Caco-2 (cell line): ENCODE measurements at regions not wholly inside any gene's neighbourhood (a gene's known extent, or its start where the extent isn't known, plus 50 kb on each side); places are given as distances from the start of the nearest gene placed in this dataset.

Experiments
- BruUV-seq: library from RNA; stranded (reverse); fragments of 400-500 nt; replicated peaks from 2 replicates; lab custom pipeline; 2021; lab: Mats Ljungman, UMichigan
- CTCF ChIA-PET: fragments of 300-600 bp; sonication (Branson Sonifier 250); formaldehyde crosslinking; loops from one replicate; lab custom pipeline; 2022; ENCODE audit warnings: antibody characterized with exemption; lab: Charles Lee
- POLR2A ChIA-PET: fragments of 300-600 bp; sonication (Branson Sonifier 250); formaldehyde crosslinking; loops from one replicate; lab custom pipeline; 2022; ENCODE audit warnings: antibody characterized with exemption; lab: Charles Lee
- DNase-seq, 2 experiments: peaks; one replicate each; pipeline versions ENCODE4 v3.0.0 to v3.0.0-alpha.2; 2020 to 2022
- H3K27me3 ChIP-seq: replicated peaks from 2 replicates; pipeline ENCODE4 v1.6.0; 2011; ENCODE audit warnings: low read length; ENCODE audit not compliant: control insufficient read depth, insufficient read depth
- H3K36me3 ChIP-seq: 2 replicates; pipeline ENCODE4 v1.5.1; 2011; ENCODE audit warnings: low read length; ENCODE audit not compliant: control insufficient read depth, insufficient read depth
- H3K4me1 ChIP-seq: fragments of 250-450 bp; sonication (Bioruptor Pico); 2 replicates; pipeline ENCODE4 v1.5.1; 2020; ENCODE audit warnings: mild to moderate bottlenecking
- H3K4me3 ChIP-seq: 2 replicates; pipeline ENCODE4 v1.5.1; 2011; ENCODE audit warnings: low read depth, mild to moderate bottlenecking, control low read depth, low read length
- H3K9me3 ChIP-seq: fragments of 250-450 bp; sonication (Bioruptor Pico); 2 replicates; pipeline ENCODE4 v1.5.1; 2020; ENCODE audit warnings: mild to moderate bottlenecking, moderate library complexity
- H3K27ac Mint-ChIP-seq: one replicate; pipeline ENCODE4 v1.8.0; 2022; ENCODE audit warnings: mixed read lengths; ENCODE audit not compliant: unreplicated experiment
- H3K27me3 Mint-ChIP-seq: one replicate; pipeline ENCODE4 v1.8.0; 2022; ENCODE audit warnings: mixed read lengths; ENCODE audit not compliant: insufficient read depth, unreplicated experiment
- H3K36me3 Mint-ChIP-seq: one replicate; pipeline ENCODE4 v1.8.0; 2022; ENCODE audit warnings: mild to moderate bottlenecking, mixed read lengths; ENCODE audit not compliant: insufficient read depth, unreplicated experiment
- H3K4me1 Mint-ChIP-seq: one replicate; pipeline ENCODE4 v1.8.0; 2022; ENCODE audit warnings: low read depth, mixed read lengths; ENCODE audit not compliant: unreplicated experiment
- H3K4me3 Mint-ChIP-seq: one replicate; pipeline ENCODE4 v1.8.0; 2022; ENCODE audit warnings: mild to moderate bottlenecking, moderate library complexity, mixed read lengths; ENCODE audit not compliant: unreplicated experiment
- H3K9me3 Mint-ChIP-seq: one replicate; pipeline ENCODE4 v1.8.0; 2022; ENCODE audit warnings: mixed read lengths; ENCODE audit not compliant: unreplicated experiment
- intact Hi-C: fragments of 100-400 bp; cut with micrococcal nuclease; formaldehyde crosslinking; loops from one replicate; pipeline ENCODE4 v1.10.0; 2022; ENCODE audit not compliant: unreplicated experiment
- TF ChIP-seq, protein P1 (sequence below), 2 experiments: fragments of 200-600 bp in 1 of 2; IDR thresholded peaks; 1 replicate in 1 of 2; 2 replicates in 1 of 2; pipeline versions ENCODE4 v1.5.1 to v1.8.0; 2011 to 2022; ENCODE audit warnings: antibody characterized with exemption in 1 of 2, control low read depth in 1 of 2, inconsistent platforms in 1 of 2, low read depth in 1 of 2, low read length in 1 of 2, mild to moderate bottlenecking in 1 of 2, moderate library complexity in 1 of 2; ENCODE audit not compliant: insufficient read depth in 1 of 2, severe bottlenecking in 1 of 2, unreplicated experiment in 1 of 2

DNA sequence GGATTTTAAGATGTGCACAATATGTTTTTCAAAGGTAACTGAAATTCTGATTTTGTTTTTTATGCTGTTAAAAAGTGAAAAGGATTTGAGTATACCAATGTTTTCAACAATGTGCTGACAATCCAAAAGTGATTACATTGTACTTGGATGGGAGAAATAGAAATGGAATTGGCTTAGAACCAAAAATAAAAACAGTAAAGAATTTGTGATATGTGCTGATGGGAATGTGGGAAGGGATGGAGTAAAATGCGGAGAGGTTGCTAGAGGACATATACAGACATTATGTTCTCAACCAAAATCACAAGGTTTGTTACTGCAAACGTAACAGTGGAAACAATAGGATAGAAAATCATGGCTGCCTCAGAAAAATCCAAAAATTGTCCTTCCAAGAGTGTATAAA, 279.3 kb upstream of the TENM4 start:
- Histone ChIP-seq H3K4me3 (no peak overlapping the region), H3K4me1 (no peaks in the 10 kb centered on the region), H3K9me3 (no peaks in the 10 kb centered on the region), H3K36me3 (no peaks in the 10 kb centered on the region), H3K27me3 (no peaks in the 10 kb centered on the region)
- Mint-ChIP-seq H3K36me3 (no peaks in the 10 kb centered on the region), H3K27ac (no peak overlapping the region), H3K4me3 (no peak overlapping the region), H3K27me3 (peaks cover 9% of the 10 kb centered on the region), H3K9me3 (peaks cover 7% of the 10 kb centered on the region), H3K4me1 (no peaks in the 10 kb centered on the region)
- CTCF ChIA-PET, result no interaction called here
- no TSS peak for BruUV-seq
- intact Hi-C loops, result no loop called here
- POLR2A ChIA-PET, result no interaction called here
- no peak for DNase-seq
- TF ChIP-seq, protein P1, sequence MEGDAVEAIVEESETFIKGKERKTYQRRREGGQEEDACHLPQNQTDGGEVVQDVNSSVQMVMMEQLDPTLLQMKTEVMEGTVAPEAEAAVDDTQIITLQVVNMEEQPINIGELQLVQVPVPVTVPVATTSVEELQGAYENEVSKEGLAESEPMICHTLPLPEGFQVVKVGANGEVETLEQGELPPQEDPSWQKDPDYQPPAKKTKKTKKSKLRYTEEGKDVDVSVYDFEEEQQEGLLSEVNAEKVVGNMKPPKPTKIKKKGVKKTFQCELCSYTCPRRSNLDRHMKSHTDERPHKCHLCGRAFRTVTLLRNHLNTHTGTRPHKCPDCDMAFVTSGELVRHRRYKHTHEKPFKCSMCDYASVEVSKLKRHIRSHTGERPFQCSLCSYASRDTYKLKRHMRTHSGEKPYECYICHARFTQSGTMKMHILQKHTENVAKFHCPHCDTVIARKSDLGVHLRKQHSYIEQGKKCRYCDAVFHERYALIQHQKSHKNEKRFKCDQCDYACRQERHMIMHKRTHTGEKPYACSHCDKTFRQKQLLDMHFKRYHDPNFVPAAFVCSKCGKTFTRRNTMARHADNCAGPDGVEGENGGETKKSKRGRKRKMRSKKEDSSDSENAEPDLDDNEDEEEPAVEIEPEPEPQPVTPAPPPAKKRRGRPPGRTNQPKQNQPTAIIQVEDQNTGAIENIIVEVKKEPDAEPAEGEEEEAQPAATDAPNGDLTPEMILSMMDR (IDR thresholded peaks at IDR 0.05; ENCODE audit: insufficient read depth in 1 of 2, low read depth in 1 of 2, low read length in 1 of 2, severe bottlenecking in 1 of 2, unreplicated experiment in 1 of 2), result no peak

DNA sequence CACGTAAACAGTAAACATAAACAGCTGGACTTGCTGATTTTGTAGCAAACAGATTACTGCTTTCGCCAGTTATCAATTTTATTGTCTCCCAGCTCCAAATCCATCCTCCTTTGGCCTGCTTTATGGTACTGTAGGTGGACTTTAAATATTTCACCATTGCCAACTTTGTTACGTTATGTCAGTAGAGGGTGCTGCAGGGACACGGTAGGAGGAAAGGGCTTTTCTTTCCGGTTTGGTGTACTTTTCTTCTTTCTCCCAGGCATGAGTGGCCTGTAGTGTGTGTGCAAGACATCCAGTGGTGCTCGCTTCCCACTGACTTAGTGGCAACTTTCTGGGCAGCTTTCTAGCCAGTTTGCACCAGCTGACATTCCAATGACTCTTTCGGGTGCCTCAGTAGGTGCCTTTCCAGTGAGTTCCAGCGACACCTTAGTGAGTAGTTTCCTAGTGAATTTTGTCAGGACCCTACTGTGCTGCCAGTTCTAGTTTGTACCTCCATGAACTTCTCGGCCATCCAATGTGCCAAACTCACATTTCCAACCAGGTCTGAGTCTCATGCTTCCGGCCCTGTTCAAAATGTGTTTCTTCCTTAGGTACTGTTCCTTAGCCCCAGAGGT, 267.6 kb upstream of the TENM4 start:
- H3K27ac Mint-ChIP-seq, result no peak overlapping the region
- H3K36me3 Mint-ChIP-seq, result no peaks in the 10 kb centered on the region
- DNase-seq, result peak; percentile 62 to 71
- intact Hi-C loops, result loop anchor here (1.0 to 10.0 kb wide), 6 partner anchors 246 to 1529 kb away; no protein-coding TSS in a partner anchor
- no peak overlapping the region for H3K4me3 ChIP-seq
- H3K4me3 Mint-ChIP-seq, result no peak overlapping the region
- BruUV-seq, result no TSS peak
- POLR2A ChIA-PET, result no interaction called here
- no peaks in the 10 kb centered on the region for H3K36me3 ChIP-seq
- peaks cover 8% of the 10 kb centered on the region; the same call in 1 of the 2 replicates for H3K9me3 ChIP-seq
- TF ChIP-seq, protein P1 (IDR thresholded peaks at IDR 0.05; ENCODE audit: insufficient read depth in 1 of 2, low read depth in 1 of 2, low read length in 1 of 2, severe bottlenecking in 1 of 2, unreplicated experiment in 1 of 2), result peak; percentile 77 to 84
- H3K27me3 ChIP-seq, result no peaks in the 10 kb centered on the region
- H3K4me1 ChIP-seq, result no peaks in the 10 kb centered on the region
- peaks cover 17% of the 10 kb centered on the region for H3K9me3 Mint-ChIP-seq
- CTCF ChIA-PET, result interaction anchor here (0.5 to 0.8 kb wide), 4 partner anchors 11 to 447 kb away, joined by 3 read pairs; no protein-coding TSS in a partner anchor
- no peaks in the 10 kb centered on the region for H3K27me3 Mint-ChIP-seq
- no peaks in the 10 kb centered on the region for H3K4me1 Mint-ChIP-seq

DNA sequence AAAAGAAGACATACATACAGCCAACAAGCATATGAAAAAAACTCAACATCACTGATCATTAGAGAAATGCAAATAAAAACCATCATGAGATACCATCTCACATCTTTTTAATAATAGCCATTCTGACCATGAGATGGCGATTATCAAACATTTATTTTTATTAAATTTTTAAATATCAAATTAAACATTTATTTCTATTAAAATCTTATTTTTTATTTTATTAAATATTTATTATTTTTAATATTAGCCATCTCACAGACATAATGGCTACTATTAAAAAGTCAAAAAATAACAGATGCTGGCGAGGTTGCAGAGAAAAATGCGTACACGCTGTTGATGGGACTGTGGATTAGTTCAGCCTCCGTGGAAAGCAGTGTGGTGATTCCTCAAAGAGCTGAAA, 264.8 kb upstream of the TENM4 start:
- H3K27me3 Mint-ChIP-seq, result no peaks in the 10 kb centered on the region
- CTCF ChIA-PET, result no interaction called here
- no peaks in the 10 kb centered on the region for H3K36me3 ChIP-seq
- H3K4me3 Mint-ChIP-seq, result no peak overlapping the region
- H3K27ac Mint-ChIP-seq, result no peak overlapping the region
- no TSS peak for BruUV-seq
- H3K9me3 Mint-ChIP-seq, result peaks cover 28% of the 10 kb centered on the region
- intact Hi-C loops, result loop anchor here (5.0 to 10.0 kb wide), 3 partner anchors 249 to 1302 kb away; no protein-coding TSS in a partner anchor
- peaks cover 12% of the 10 kb centered on the region; the same call in 1 of the 2 replicates for H3K9me3 ChIP-seq
- POLR2A ChIA-PET, result no interaction called here
- no peaks in the 10 kb centered on the region for H3K4me1 Mint-ChIP-seq
- TF ChIP-seq, protein P1 (IDR thresholded peaks at IDR 0.05; ENCODE audit: insufficient read depth in 1 of 2, low read depth in 1 of 2, low read length in 1 of 2, severe bottlenecking in 1 of 2, unreplicated experiment in 1 of 2), result no peak
- no peak overlapping the region for H3K4me3 ChIP-seq
- no peaks in the 10 kb centered on the region for H3K36me3 Mint-ChIP-seq
- DNase-seq, result no peak
- no peaks in the 10 kb centered on the region for H3K4me1 ChIP-seq
- no peaks in the 10 kb centered on the region for H3K27me3 ChIP-seq
